Activated T-cell treated with anti-CD3 and anti-CD28 coated beads, Interleukin-2, amount 50 U/mL, for 72 hours (primary cell): ENCODE measurements at regions not wholly inside any gene's neighbourhood (a gene's known extent, or its start where the extent isn't known, plus 50 kb on each side); places are given as distances from the start of the nearest gene placed in this dataset.

Experiments used
- ATAC-seq, 2 donors: fragments of 150-1000 bp; cut with Tn5 transposase; replicated peaks in 1 of 2; 2 replicates each; pipeline ENCODE4 v1.10.0; 2021; ENCODE audit warnings: moderate library complexity in 2 of 2, mild to moderate bottlenecking in 1 of 2
- DNase-seq, 2 donors: peaks; one replicate each; pipeline ENCODE4 v3.0.0; 2021 to 2022; ENCODE audit warnings: mixed read lengths in 1 of 2
- H3K27ac Mint-ChIP-seq: one replicate; pipeline ENCODE4 v1.8.0; 2022; ENCODE audit warnings: mild to moderate bottlenecking, moderate library complexity, mixed read lengths
- H3K27me3 Mint-ChIP-seq: one replicate; pipeline ENCODE4 v1.8.0; 2022; ENCODE audit warnings: low read depth, mixed read lengths
- H3K36me3 Mint-ChIP-seq, 2 donors: one replicate each; pipeline ENCODE4 v1.8.0; 2022; ENCODE audit warnings: mixed read lengths in 2 of 2, mild to moderate bottlenecking in 1 of 2; ENCODE audit not compliant: insufficient read depth in 2 of 2
- H3K4me1 Mint-ChIP-seq: one replicate; pipeline ENCODE4 v1.8.0; 2022; ENCODE audit warnings: low read depth, mixed read lengths
- H3K4me3 Mint-ChIP-seq, 2 donors: one replicate each; pipeline ENCODE4 v1.8.0; 2022; ENCODE audit warnings: mild to moderate bottlenecking in 2 of 2, mixed read lengths in 2 of 2, moderate library complexity in 2 of 2
- H3K9me3 Mint-ChIP-seq, 2 donors: one replicate each; pipeline ENCODE4 v1.8.0; 2022; ENCODE audit warnings: mixed read lengths in 2 of 2

GRCh38 chr7:94054130-94054529, 50.0 kb upstream of the BET1 start:
- no peak overlapping the region for H3K27ac Mint-ChIP-seq
- H3K4me1 Mint-ChIP-seq: peaks cover 5% of the 10 kb centered on the region
- no peak for DNase-seq
- H3K36me3 Mint-ChIP-seq: peaks cover 0 to 1% of the 10 kb centered on the region in 2 donors
- no peak for ATAC-seq
- peaks cover 0 to 2% of the 10 kb centered on the region in 2 donors for H3K9me3 Mint-ChIP-seq
- H3K27me3 Mint-ChIP-seq: peaks cover 25% of the 10 kb centered on the region
- no peak overlapping the region for H3K4me3 Mint-ChIP-seq

GRCh38 chr7:94055963-94056362, 51.8 kb upstream of the BET1 start:
- Mint-ChIP-seq H3K9me3 (peaks cover 0 to 2% of the 10 kb centered on the region in 2 donors), H3K27ac (no peak overlapping the region), H3K4me3 (no peak overlapping the region), H3K4me1 (peaks cover 8% of the 10 kb centered on the region), H3K36me3 (peaks cover 0 to 1% of the 10 kb centered on the region in 2 donors), H3K27me3 (peaks cover 19% of the 10 kb centered on the region)
- ATAC-seq: no peak
- DNase-seq: no peak

- H3K9me3 Mint-ChIP-seq: peaks cover 0 to 2% of the 10 kb centered on the region in 2 donors
- H3K27ac Mint-ChIP-seq: no peak overlapping the region
- DNase-seq (no peak), ATAC-seq (no peak)
- H3K4me1 Mint-ChIP-seq: peaks cover 16% of the 10 kb centered on the region
- H3K36me3 Mint-ChIP-seq: peaks cover 0 to 1% of the 10 kb centered on the region in 2 donors
- peaks cover 23% of the 10 kb centered on the region for H3K27me3 Mint-ChIP-seq
- no peak overlapping the region for H3K4me3 Mint-ChIP-seq
Measured at GRCh38 chr7:94056796-94057207, 52.6 kb upstream of the BET1 start.

GRCh38 chr7:94057955-94058354, 53.8 kb upstream of the BET1 start:
- Mint-ChIP-seq H3K4me3 (no peak overlapping the region), H3K4me1 (peaks cover 26% of the 10 kb centered on the region), H3K9me3 (peaks cover 0 to 2% of the 10 kb centered on the region in 2 donors), H3K36me3 (peaks cover 0 to 1% of the 10 kb centered on the region in 2 donors), H3K27ac (no peak overlapping the region), H3K27me3 (peaks cover 35% of the 10 kb centered on the region)
- DNase-seq (no peak), ATAC-seq (no peak)

- peaks cover 42% of the 10 kb centered on the region for H3K27me3 Mint-ChIP-seq
- peaks cover 29% of the 10 kb centered on the region for H3K4me1 Mint-ChIP-seq
- peak overlapping the region; percentile 15 for H3K27ac Mint-ChIP-seq
- no peak overlapping the region for H3K4me3 Mint-ChIP-seq
- peaks cover 0 to 1% of the 10 kb centered on the region in 2 donors for H3K36me3 Mint-ChIP-seq
- DNase-seq (peak in 1 of 2 donors; percentile 10), ATAC-seq (peak; percentile 20 to 59)
- peaks cover 0 to 2% of the 10 kb centered on the region in 2 donors for H3K9me3 Mint-ChIP-seq
Measured at GRCh38 chr7:94059746-94060145, 55.6 kb upstream of the BET1 start.

GRCh38 chr7:94060752-94061151, 56.6 kb upstream of the BET1 start:
- Mint-ChIP-seq H3K4me3 (peak overlapping the region in 1 of 2 donors; percentile 28), H3K4me1 (peaks cover 37% of the 10 kb centered on the region), H3K27me3 (peaks cover 45% of the 10 kb centered on the region), H3K9me3 (peaks cover 0 to 2% of the 10 kb centered on the region in 2 donors), H3K36me3 (peaks cover 0 to 1% of the 10 kb centered on the region in 2 donors), H3K27ac (no peak overlapping the region)
- ATAC-seq (peak; percentile 72 to 79), DNase-seq (peak; percentile 3 to 5)

- Mint-ChIP-seq H3K9me3 (no peaks in the 10 kb centered on the region), H3K27me3 (peaks cover 48% of the 10 kb centered on the region)
Measured at GRCh38 chr7:94061326-94061725, 57.2 kb upstream of the BET1 start.

GRCh38 chr7:94062372-94062771, 58.2 kb upstream of the BET1 start:
- DNase-seq (no peak), ATAC-seq (peak; percentile 50 to 55)
- H3K4me1 Mint-ChIP-seq: peaks cover 37% of the 10 kb centered on the region
- no peak overlapping the region for H3K27ac Mint-ChIP-seq
- no peaks in the 10 kb centered on the region for H3K9me3 Mint-ChIP-seq
- H3K27me3 Mint-ChIP-seq: peaks cover 54% of the 10 kb centered on the region
- H3K4me3 Mint-ChIP-seq: no peak overlapping the region
- no peaks in the 10 kb centered on the region for H3K36me3 Mint-ChIP-seq

More at GRCh38 chr7:94061326-94061725, 57.2 kb upstream of the BET1 start:
- ATAC-seq: no peak
- Mint-ChIP-seq H3K36me3 (no peaks in the 10 kb centered on the region), H3K4me1 (peaks cover 37% of the 10 kb centered on the region), H3K4me3 (no peak overlapping the region), H3K27ac (peak overlapping the region; percentile 24)
- DNase-seq: no peak

GRCh38 chr7:94064541-94065191, 60.5 kb upstream of the BET1 start:
- Mint-ChIP-seq H3K4me3 (no peak overlapping the region), H3K27ac (no peak overlapping the region)
- ATAC-seq: no peak

GRCh38 chr7:94067047-94067446, 62.9 kb upstream of the BET1 start:
- ATAC-seq (no peak), DNase-seq (no peak)
- peaks cover 48% of the 10 kb centered on the region for H3K27me3 Mint-ChIP-seq
- H3K9me3 Mint-ChIP-seq: no peaks in the 10 kb centered on the region
- H3K4me1 Mint-ChIP-seq: peaks cover 18% of the 10 kb centered on the region
- no peaks in the 10 kb centered on the region for H3K36me3 Mint-ChIP-seq
- no peak overlapping the region for H3K27ac Mint-ChIP-seq
- H3K4me3 Mint-ChIP-seq: no peak overlapping the region

More at GRCh38 chr7:94064541-94065191, 60.5 kb upstream of the BET1 start:
- Mint-ChIP-seq H3K9me3 (no peaks in the 10 kb centered on the region), H3K36me3 (no peaks in the 10 kb centered on the region), H3K27me3 (peaks cover 63% of the 10 kb centered on the region), H3K4me1 (peaks cover 37% of the 10 kb centered on the region)
- DNase-seq: no peak

- ATAC-seq (no peak), DNase-seq (no peak)
- no peak overlapping the region for H3K4me3 Mint-ChIP-seq
- H3K36me3 Mint-ChIP-seq: no peaks in the 10 kb centered on the region
- no peaks in the 10 kb centered on the region for H3K9me3 Mint-ChIP-seq
- peaks cover 13% of the 10 kb centered on the region for H3K4me1 Mint-ChIP-seq
- H3K27me3 Mint-ChIP-seq: peaks cover 43% of the 10 kb centered on the region
- no peak overlapping the region for H3K27ac Mint-ChIP-seq
Measured at GRCh38 chr7:94067506-94067905, 63.4 kb upstream of the BET1 start.

GRCh38 chr7:94069162-94069739, 65.1 kb upstream of the BET1 start:
- DNase-seq: no peak
- Mint-ChIP-seq H3K36me3 (no peaks in the 10 kb centered on the region), H3K4me1 (peaks cover 11% of the 10 kb centered on the region), H3K27me3 (peaks cover 31% of the 10 kb centered on the region), H3K27ac (no peak overlapping the region), H3K9me3 (no peaks in the 10 kb centered on the region), H3K4me3 (no peak overlapping the region)
- ATAC-seq: peak in 1 of 2 donors; percentile 26

GRCh38 chr7:94080551-94080950, 76.4 kb upstream of the BET1 start:
- no peak overlapping the region for H3K27ac Mint-ChIP-seq
- no peaks in the 10 kb centered on the region for H3K36me3 Mint-ChIP-seq
- DNase-seq (no peak), ATAC-seq (no peak)
- H3K4me1 Mint-ChIP-seq: no peaks in the 10 kb centered on the region
- H3K27me3 Mint-ChIP-seq: peaks cover 32% of the 10 kb centered on the region
- H3K4me3 Mint-ChIP-seq: no peak overlapping the region
- H3K9me3 Mint-ChIP-seq: no peaks in the 10 kb centered on the region
